ENCODE measurements at regions not wholly inside any gene's neighbourhood (a gene's known extent, or its start where the extent isn't known, plus 50 kb on each side); places are given as distances from the start of the nearest gene placed in this dataset.

DNA sequence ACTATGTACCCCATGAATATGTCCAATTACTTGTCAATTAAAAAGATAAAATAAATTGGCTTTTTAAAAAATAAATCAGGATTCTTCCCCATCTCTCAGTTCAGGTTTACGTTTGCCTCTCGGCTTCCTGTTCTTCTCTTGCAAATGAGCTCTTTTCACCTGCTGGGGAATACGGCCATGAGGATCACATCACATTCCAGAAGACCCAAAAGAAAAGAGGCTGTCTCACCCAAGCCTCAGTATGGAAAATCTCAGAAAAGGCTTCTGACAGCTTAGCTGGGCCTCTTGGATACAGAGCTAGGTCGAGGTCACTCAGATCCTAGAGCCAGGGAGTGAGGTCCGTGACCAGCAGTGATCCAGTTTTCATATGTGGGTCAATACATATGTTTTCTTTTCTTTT is 171.2 kb upstream of the SDK2 start:
- DNase-seq (ENCODE audit: low read depth), result no peak

DNA sequence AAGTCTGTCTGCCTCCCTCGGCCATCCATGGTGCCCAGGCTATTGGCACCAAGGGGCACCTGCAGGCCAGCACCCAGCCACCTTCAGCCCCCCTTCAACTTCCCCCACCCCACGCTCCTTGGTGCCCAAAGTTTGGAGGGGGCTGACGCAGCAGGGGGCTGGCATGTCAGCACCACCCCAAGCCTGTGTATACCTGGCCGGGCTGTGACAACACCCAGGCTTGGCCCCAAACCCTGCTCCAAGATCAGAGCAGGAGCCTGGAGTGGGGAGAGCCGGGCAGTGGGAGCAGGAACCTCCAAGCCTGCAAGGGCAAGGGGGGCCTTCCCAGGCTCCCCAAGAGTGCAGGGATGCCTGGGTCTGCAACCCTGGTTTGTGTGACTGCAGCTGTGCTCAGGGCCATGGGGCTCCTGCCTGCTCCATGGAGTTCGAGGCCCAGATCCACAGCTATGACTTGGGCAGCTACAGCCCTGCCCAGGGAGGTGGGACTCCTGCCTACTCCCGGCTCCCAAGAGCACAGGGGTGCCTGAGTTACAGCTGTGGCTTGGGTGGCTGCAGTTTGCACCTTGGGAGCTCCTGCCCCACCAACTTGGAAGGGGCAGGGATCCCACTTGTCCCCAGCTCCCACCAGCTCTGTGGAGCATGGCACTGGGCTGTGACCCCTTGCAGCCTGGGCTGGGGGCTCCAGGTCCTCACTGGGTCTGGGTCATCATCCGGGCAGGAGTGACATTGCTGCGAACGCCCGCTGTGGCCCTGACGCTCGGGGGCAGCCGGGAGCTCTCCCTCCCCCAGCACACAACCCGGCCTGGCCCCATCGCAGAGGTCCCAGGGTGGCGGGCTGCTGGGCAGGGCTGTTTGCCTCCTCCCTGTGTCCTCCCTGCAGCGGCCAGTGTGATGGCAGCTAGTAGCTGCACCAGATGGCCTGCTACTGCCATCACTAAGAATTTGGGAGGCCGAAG is 175.5 kb upstream of the SDK2 start:
- no peak for DNase-seq (ENCODE audit: low read depth)

DNA sequence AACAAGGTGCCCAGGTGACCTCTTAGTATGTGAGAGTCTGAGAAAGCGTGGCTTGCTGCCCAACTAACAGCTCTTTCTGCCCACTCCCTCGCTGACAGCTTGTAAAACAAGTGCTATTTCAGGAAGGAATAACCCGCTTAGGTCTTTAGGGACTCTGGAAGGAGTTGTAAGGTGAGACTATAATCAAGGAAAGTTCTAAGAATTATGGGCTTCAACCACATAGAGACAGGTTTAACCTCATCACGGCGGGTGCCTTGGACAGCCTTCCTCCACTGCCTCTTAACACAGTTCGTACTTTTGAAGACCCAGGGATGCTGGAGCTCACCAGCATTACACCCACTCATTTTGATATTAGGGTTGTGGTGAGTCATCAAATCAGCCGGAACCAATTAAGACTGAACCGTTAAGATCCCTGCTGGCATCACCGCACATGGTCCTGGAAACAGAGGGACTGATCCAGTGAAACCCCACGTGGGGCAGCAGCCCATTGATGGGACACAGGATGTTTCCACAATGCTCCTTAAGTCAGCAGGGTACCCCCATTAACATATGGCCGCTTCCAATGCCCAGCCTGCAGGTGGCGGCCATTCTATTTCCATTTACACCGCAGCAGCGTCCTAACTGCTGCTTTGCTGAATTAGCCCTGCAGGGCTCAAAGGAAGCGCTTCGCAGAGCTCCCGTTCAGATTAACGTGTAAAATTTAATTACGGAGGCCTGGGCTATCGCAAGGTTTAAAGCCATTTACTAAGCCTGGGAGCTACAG is 176.6 kb upstream of the SDK2 start:
- DNase-seq (ENCODE audit: low read depth), result no peak

DNA sequence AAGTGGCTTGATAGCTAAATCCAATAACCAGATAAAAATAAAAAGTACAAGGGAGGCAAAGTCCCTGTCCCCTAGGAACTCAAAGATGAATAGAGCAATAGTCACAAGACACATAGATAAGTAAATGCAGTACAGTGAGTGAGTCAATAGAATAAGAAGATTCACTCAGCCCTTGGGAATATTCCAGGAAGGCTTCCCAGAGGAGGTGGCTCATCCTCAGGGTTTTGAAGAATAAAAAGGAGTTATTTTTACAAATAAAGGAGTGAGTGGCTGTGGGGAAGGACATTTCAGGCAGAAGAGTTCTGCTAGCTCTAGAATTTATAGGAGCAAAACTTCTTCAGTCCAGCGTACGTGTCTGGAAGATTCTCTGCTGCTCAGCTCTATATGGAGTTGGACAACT is 177.4 kb upstream of the SDK2 start:
- DNase-seq (ENCODE audit: low read depth), result no peak

DNA sequence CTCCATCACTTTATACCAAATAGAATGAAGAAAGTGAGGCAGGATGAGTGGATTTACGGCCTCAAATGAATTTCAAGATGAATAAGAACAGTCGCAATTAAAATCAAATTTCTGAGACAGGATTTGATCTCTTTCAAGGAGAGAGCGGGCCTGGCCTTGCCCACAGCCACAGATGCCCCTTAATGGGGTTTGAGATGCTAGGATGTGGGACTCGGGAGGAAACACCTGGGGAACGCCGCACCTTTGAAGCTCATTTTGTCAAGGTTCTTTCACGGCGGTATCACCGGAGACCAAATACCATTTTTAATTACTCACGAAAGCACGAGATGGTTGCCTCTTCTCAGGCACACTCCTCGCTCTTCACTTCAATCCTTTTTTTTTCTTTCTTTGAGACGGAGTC is 178.1 kb upstream of the SDK2 start:
- DNase-seq (ENCODE audit: low read depth), result no peak

DNA sequence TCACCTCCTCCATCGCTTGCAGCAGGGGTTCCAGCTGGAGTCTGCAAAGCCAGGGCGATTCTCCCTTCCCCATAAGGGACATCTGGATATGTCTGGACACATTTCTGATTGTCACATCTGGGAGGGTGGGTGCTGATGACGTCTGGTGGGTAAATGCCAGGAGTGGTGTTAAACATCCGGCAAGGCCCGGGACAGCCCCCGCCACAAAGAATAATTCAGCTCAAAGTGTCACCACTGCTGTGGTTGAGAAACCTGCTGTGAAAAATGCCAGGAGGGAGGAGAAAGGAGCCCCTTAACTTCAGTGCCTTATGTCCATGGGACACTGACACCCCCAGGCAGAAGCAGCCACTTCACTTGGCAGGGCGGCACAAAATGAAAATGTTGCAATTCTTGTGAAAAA is 179.4 kb upstream of the SDK2 start:
- no peak for DNase-seq (ENCODE audit: low read depth)

DNA sequence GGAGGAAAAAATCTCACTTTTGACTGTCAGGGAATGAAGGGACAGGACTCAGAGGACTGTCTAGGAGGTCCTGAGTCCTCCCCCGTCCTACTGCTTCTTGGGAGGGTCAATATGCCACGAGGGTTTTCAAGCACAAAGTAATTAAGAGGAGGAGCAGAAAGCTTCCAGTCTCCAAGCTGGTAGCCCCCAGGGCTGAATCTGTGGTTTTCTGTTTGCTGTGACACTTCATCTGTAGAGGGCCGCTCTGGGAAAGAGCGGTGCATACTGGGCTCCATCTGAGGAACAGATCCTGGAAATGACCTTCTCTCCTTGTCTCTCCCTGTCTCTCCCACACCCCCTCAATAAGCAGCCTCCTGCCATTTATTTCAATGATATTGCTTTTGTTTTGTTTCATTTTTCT is 180.1 kb upstream of the SDK2 start:
- no peak for DNase-seq (ENCODE audit: low read depth)

DNA sequence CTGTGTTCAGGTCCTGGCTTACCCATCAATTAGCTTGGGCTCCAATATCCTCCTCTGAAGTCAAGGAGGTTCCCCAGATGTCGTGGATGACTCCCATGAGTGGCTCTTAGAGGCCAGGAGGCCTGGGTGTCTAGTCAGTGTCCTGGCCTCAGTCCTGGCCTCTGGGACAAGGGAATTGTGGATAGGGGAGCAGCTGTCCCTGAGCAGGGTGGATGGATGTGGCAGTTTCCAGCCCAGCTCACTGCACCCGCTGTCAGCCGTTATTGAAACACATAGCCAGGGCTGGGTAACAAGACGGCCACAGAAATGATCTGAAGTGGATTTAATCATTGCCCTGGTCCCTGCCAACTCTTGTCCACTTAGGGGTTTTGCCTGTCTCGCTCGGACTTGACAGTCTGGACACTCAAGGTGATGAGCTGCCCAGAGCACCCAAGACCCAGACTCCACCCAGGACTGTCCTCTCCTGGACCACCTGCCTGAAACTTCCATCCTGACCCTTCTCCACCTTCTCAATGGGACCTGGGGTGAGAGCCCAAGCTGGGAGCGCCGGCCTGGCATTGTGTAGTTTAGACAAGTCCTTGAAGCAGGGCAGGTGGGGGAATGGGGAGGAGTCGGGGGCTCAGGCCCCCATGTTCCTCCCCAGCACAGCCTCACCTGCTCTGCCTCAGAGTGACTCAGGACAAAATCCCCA is 182.1 kb upstream of the SDK2 start:
- no peak for DNase-seq (ENCODE audit: low read depth)

DNA sequence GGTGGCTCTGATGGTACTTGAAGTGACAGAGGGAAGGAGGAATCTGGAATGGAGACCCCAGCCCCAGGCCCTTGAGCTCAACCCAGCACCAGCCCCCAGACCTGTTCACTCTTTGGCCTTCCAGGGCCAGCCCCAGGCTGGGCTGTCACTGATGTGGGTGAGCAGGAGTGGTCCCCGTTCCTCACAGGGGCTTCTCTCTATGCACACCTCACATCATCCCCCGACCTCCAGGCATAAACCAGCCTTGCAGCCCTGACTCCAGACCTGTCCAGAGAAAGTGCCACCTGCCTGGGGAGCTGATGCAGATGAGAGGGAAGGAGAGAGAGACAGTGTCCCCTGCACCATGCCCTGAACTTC is 182.6 kb upstream of the SDK2 start:
- DNase-seq (ENCODE audit: low read depth), result no peak

DNA sequence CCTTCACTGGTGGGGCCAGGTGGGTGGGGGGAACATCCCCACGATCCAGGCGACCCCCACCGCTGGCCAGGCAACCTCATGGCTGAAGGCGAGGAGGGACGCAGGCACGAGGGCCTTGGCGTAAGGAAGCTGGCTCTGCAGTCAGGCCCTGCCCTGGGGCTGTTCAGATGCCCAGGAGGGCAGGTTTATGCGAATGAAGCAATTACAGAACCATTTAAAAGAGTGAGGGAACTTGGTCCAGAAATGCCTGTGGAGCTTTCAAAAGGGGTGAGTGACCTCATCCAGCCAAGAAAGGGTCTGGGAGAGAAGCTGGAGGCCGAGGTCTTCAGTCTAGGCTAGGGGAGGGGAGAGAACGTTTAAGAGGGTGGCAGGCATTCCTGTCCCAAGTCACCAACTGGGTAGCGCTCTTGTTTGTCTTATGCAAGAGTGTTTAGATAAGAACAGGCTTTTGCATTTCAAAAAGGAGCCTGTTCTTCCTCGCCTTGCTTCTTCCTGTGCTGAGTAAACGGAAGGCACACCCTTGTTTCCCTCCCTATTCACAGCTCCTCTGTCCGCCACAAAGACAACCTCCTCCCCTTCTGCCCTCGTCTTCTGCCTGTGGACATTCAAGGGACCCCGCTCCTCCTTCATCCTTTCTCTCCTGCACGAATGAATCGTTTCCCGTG is 183.5 kb upstream of the SDK2 start:
- DNase-seq (ENCODE audit: low read depth), result no peak

DNA sequence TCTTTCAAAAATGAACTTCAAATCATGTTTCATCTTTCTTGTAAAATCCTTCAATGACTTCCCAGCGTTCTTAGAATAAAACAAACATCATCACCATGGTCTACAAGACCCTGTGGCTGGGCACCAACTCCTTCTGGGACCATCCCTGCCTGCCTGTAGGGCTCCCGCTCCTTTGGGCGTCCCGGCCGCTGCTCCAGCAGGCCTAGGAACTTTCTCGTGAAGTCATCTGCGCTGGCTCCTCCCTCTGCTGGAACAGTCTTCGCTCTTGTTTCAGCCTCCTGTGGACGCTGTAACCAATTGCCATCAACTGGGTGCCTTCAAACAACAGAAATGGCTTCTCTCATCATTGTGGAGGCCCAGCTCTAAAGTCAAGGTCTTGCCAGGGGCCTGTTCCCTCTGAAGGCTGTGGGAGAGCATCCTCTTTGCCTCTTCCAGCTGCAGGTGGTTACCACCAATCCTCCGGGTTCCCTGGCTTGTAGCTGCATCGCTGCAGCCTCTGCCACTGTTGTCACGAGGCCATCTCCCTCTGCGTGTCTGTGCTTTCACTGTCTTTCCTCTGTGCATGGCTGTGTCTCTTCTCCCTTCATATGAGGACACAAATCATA is 185.5 kb upstream of the SDK2 start:
- no peak for DNase-seq (ENCODE audit: low read depth)

DNA sequence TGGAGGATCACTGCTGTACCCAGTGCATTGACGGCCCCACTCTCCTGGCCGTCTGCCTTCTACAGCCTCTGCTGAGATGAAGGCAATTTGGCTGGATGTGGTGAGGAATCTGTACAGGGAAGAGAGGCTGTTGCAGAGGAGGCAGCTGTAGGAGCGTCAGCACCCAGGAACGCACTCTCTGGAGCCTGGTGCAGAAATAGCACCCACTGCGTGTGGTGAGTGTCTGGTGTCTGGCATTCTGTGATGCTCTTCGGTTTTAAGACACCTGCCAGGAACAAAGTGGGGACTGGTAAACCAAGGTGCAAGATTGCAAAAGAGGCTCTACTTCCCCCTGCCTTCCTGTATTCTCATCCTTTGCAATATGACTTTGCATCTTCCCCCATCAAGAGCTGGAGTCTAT is 187.5 kb upstream of the SDK2 start:
- DNase-seq (ENCODE audit: low read depth), result no peak

DNA sequence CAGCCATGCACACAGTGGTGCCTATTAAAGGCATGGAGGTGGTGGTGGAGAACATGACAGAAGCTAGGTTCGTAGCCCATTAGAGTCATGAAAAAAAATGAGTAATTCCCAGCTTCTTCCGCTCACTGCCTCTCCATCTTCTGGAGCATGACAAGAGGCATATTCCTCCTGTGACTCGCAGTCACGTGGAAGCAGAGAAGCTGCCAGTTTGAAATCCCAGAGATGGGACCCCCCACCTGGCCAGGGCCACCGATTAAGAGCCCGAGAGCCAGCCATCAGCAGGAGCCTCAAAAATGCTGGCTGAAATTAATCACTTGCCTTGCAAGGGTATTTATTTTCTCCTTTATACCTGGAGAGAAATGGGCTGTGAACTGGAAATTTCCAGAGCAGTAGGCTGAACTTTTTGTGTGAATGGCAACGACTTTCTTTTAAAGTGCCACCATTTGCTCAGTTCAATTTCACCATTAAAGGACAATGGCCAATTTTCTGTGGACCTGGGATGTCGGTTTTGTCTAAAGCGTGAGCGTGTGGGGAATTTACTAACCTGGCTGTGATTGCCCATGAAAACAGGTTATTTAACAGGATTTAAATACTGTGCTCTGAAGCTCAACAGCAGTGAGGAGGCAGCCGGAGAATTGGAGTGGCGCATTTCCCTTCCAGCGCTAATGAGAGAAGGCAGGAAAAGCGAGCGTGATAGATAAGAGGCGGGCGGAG is 189.7 kb upstream of the SDK2 start:
- no peak for DNase-seq (ENCODE audit: low read depth)

DNA sequence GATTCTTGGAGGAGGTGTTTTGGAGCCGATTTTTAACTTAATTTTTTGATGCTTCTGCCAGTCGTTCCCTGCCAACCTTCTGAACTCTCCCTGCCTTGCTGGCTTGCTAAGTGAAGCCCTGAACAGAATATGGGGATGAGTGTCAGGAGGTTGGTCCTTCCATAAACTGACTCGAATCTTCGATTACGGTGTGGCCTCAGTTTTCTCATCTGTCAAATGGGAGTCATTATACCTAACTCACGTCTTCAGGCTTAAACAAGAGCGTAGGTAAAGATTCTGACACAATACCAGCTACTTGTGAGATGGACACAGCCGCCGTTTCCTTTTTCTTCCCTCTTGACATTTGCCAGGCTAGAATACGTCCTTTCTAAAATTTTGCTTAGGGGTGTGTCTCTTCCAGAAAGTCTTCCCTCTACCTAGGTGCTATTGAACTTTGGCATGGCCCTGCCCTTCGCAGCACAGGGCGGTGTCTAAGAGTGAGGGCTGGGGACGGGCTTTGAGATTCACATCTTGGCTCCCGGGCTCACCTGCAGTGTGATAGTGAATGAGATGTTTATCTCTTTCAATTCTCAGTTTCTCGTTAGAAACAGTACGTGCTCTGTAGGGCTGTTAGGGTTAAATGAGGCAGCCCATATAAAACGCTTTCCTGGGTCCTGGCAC is 190.6 kb upstream of the SDK2 start:
- DNase-seq (ENCODE audit: low read depth), result no peak

DNA sequence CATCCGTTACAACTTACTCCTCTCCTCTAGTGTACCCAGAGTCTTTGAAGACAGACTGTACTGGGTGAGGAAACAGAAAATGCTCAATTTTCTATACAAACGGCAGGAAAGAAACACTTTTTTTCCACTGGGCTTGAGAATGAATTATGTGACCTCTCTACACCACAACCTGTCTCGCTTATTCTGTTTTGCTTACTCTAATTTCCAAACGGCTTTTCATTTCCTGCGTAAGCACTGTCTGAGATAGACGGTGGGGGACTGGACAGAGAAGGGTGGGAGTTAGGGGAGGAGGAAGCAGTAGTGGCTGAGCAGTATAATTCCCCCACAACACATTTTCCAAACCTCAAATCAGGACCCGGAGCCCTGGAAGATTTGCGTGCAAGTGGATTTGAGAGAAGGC is 191.4 kb upstream of the SDK2 start:
- no peak for DNase-seq (ENCODE audit: low read depth)

DNA sequence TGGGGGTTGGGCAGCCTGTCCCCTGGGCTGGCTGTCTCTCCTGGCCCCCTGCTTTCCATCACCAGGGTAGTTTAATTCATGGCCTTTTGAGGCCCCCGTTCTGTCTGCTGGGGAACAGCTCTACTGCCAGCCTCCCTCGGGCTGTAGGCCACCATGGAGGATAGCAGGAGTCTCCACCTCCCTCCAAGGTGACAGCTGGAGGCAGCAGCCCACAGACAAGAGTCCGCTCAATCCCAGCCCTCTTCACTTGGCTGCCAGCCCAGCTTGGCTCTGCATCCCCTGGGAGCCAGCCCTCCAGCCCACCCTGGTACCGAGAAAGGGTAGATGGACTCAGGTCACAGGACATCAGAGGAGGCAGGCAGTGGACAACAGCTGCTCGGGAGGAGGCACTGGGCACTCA is 194.6 kb upstream of the SDK2 start:
- DNase-seq (ENCODE audit: low read depth), result no peak

DNA sequence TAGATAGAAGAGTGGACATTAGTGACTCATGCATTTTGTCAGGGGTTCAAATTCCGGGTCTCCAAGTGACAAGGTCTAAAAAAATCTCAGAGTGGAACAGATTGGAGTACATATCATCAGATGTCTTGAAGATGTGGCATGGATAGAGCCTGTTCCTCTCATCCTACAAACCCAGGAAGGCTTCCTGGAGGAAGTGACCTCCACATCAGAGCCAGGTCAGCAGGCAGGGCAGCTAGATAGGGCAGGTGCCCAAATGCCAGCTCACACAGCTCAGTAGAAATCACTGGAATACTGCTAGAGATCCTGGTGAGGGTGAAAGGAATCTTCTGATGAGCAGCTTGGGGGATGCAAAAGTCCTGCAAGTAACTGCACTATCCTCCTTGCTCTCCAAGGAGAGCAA is 196.6 kb upstream of the SDK2 start:
- no peak for DNase-seq (ENCODE audit: low read depth)

DNA sequence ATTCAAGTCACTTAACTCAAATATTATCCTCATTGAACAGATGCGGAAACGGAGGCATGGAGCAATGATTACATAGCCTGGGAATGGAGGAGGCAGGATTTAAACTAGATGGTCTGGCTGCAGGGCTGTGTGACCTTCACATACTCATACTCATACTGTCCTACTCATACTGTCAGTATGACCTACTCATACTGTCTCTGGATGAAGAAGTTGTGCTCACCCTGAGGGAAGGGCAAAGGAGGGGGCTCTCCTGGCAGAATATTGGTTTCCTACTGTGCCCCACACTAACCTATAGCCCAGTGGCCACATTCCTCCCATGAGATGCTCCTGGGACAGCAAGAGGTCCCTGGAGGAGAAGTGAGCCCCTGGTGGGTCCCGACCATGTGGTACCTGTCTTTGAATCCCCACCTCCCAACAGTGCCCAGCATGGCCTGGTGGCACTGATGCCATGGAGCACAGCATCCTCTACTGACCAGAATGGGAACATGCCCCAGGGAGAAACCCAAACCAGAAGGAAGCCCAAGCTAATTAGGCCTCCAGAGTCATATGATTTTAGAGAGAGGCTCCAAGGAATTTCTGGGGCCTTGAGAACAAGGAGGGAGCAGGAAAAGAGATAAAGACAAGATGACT is 197.3 kb upstream of the SDK2 start:
- DNase-seq (ENCODE audit: low read depth), result no peak

DNA sequence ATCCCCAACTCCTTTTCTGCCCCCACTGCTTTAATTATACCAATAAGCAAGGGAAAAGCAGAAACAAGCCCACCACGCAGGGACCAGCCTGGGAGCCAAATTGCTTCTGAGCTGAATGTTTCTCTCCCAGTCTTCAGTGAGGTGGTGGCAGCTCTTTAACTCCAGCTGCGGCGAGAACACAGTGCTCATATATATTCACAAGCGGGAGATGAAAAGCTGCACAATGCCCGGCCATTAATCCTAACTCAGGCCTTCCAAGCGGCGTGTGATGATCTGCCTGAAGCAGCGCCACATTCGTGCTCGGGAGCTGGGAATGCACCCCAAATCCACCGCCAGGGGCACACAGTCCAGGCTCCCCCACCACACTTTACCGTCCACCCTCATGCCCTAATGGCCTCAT is 203.7 kb upstream of the SDK2 start:
- DNase-seq (ENCODE audit: low read depth), result no peak

DNA sequence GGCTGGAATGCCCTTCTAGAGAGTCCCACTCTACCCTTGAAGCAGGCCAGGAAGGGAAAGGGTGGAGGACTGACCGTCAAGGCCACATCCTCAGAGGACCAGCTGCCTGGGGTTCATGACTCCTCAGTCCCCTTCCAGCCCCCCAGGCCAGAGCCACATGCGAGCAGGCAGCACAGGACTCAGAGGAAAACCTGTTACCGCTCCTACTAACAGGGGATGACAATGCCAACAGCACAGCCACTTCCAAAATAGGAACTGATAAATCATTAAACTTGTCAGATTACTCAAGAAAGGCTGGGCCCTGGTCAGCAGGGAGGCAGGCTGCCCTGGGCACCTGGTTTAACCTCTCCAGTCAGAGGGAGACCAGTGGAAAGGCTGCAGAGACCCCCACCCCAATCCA is 206.2 kb upstream of the SDK2 start:
- no peak for DNase-seq (ENCODE audit: low read depth)
